ENCODE measurements at regions not wholly inside any gene's neighbourhood (a gene's known extent, or its start where the extent isn't known, plus 50 kb on each side); places are given as distances from the start of the nearest gene placed in this dataset.

DNA sequence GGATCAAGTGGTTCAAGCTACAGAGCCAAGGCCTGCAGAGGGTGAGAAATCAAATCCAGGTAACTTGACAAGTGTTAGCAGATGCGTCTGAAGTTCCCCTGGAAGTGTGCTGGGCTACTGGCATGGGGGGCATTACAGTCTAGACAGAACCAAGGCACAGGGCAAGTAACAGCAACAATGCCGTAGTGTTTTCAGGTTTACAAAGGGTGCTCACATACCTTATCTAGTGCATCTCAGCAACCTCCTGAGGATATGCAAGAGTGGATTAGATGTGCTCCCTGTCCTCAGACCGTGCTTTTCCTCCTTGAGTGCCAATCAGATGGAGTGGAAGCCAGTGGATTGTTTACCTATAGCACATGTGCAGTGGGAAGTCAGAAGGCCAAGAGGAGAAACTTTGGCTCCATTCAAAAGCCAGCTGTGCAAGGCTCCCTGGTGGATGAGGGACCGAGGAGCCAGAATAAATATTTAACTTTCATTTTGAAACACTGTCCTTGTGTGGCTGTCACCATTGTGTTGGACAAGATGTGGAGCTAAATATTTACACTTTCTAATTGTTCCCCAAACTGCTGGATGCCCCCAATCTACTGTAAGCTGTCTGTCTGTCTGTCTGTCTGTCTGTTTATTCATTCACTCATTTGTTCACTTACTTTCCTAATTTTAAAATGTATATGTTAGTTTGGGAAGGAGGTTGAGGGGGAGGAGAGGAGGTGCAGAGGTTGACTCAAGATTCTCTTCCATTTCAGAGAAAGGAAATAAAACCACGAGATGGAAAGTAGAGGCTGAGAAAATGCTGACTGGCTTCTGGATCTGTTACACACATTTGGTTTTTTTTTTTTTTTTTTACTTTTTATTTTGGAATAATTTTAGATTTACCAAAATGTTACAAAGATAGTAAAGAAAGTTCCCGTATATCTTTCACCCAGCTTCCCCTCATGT lies 184.0 kb upstream of the PARP11 start:
- H3K4me3 Mint-ChIP-seq: no peak overlapping the region
- H3K27ac Mint-ChIP-seq: no peak overlapping the region
- peaks cover 9% of the 10 kb centered on the region for H3K4me1 Mint-ChIP-seq
- no peaks in the 10 kb centered on the region for H3K36me3 Mint-ChIP-seq
- TF ChIP-seq, protein P1, sequence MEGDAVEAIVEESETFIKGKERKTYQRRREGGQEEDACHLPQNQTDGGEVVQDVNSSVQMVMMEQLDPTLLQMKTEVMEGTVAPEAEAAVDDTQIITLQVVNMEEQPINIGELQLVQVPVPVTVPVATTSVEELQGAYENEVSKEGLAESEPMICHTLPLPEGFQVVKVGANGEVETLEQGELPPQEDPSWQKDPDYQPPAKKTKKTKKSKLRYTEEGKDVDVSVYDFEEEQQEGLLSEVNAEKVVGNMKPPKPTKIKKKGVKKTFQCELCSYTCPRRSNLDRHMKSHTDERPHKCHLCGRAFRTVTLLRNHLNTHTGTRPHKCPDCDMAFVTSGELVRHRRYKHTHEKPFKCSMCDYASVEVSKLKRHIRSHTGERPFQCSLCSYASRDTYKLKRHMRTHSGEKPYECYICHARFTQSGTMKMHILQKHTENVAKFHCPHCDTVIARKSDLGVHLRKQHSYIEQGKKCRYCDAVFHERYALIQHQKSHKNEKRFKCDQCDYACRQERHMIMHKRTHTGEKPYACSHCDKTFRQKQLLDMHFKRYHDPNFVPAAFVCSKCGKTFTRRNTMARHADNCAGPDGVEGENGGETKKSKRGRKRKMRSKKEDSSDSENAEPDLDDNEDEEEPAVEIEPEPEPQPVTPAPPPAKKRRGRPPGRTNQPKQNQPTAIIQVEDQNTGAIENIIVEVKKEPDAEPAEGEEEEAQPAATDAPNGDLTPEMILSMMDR (IDR thresholded peaks at IDR 0.05; ENCODE audit: unreplicated experiment): no peak
- H3K27me3 Mint-ChIP-seq (ENCODE audit: low read depth): peaks cover 16% of the 10 kb centered on the region
- DNase-seq (ENCODE audit: low spot score in 2 of 2, unreplicated experiment in 2 of 2): no peak
- H3K9me3 Mint-ChIP-seq: no peaks in the 10 kb centered on the region

GRCh38 chr12:4054630-4055029 lies 181.4 kb upstream of the PARP11 start:
- H3K9me3 Mint-ChIP-seq: no peaks in the 10 kb centered on the region
- H3K36me3 Mint-ChIP-seq: no peaks in the 10 kb centered on the region
- no peak overlapping the region for H3K27ac Mint-ChIP-seq
- no peak overlapping the region for H3K4me3 Mint-ChIP-seq
- peaks cover 15% of the 10 kb centered on the region for H3K4me1 Mint-ChIP-seq
- H3K27me3 Mint-ChIP-seq (ENCODE audit: low read depth): peaks cover 16% of the 10 kb centered on the region
- no peak for DNase-seq (ENCODE audit: low spot score in 2 of 2, unreplicated experiment in 2 of 2)
- TF ChIP-seq, protein P1 (IDR thresholded peaks at IDR 0.05; ENCODE audit: unreplicated experiment): no peak

GRCh38 chr12:4052691-4053090 lies 179.5 kb upstream of the PARP11 start:
- Mint-ChIP-seq H3K9me3 (no peaks in the 10 kb centered on the region), H3K36me3 (no peaks in the 10 kb centered on the region), H3K27me3 (ENCODE audit: low read depth) (peaks cover 4% of the 10 kb centered on the region), H3K4me1 (peaks cover 17% of the 10 kb centered on the region), H3K27ac (peak overlapping the region; percentile 41), H3K4me3 (no peak overlapping the region)
- DNase-seq (ENCODE audit: low spot score in 2 of 2, unreplicated experiment in 2 of 2): no peak
- TF ChIP-seq, protein P1 (IDR thresholded peaks at IDR 0.05; ENCODE audit: unreplicated experiment): no peak

GRCh38 chr12:4051596-4051995 lies 178.4 kb upstream of the PARP11 start:
- Mint-ChIP-seq H3K4me3 (no peak overlapping the region), H3K27ac (no peak overlapping the region), H3K36me3 (no peaks in the 10 kb centered on the region), H3K9me3 (no peaks in the 10 kb centered on the region), H3K4me1 (peaks cover 18% of the 10 kb centered on the region), H3K27me3 (ENCODE audit: low read depth) (peaks cover 2% of the 10 kb centered on the region)
- DNase-seq (ENCODE audit: low spot score in 2 of 2, unreplicated experiment in 2 of 2): no peak
- TF ChIP-seq, protein P1 (IDR thresholded peaks at IDR 0.05; ENCODE audit: unreplicated experiment): no peak

DNA sequence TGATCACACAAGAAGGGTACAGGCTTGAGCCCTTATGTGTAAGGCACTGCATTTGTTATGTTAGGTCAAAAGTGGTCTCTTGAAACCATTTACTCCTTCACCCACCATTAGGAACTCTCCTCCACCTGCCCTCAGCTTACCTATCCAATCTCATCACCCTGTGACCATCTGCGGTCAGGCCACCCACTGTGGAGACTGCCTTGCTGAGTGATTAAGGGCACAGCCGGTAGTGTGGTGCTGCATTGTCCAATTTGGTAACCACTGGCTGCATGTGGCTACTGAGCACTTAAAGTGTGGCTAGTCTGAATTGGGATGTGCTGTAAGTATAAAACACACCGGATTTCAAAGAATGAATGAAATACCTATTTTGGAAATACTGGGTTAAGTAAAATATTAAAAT lies 177.1 kb upstream of the PARP11 start:
- no peak overlapping the region for H3K27ac Mint-ChIP-seq
- TF ChIP-seq, protein P1 (IDR thresholded peaks at IDR 0.05; ENCODE audit: unreplicated experiment): no peak
- H3K9me3 Mint-ChIP-seq: no peaks in the 10 kb centered on the region
- H3K36me3 Mint-ChIP-seq: no peaks in the 10 kb centered on the region
- H3K4me1 Mint-ChIP-seq: peaks cover 28% of the 10 kb centered on the region
- no peaks in the 10 kb centered on the region for H3K27me3 Mint-ChIP-seq (ENCODE audit: low read depth)
- no peak overlapping the region for H3K4me3 Mint-ChIP-seq
- DNase-seq (ENCODE audit: low spot score in 2 of 2, unreplicated experiment in 2 of 2): no peak

Data from mesothelial cell of epicardium (in vitro differentiated cells).